Lower leg skin (tissue), 4 donors: ENCODE measurements at regions not wholly inside any gene's neighbourhood (a gene's known extent, or its start where the extent isn't known, plus 50 kb on each side); places are given as distances from the start of the nearest gene placed in this dataset.

Experiments
- DNase-seq, 2 donors: peaks; one replicate each; pipeline ENCODE4 v3.0.0-alpha.2; 2019; ENCODE audit warnings: low spot score in 2 of 2
- H3K4me3 ChIP-seq: fragments of 200-600 bp; sonication (generic); 2 replicates; pipeline ENCODE4 v1.5.1; 2017; ENCODE audit warnings: mild to moderate bottlenecking, low read depth; ENCODE audit not compliant: poor library complexity, severe bottlenecking
- POLR2A ChIP-seq, 2 donors: fragments of 450-650 bp; IDR thresholded peaks; one replicate each; pipeline ENCODE4 v1.6.1; 2016 to 2017; ENCODE audit warnings: antibody characterized with exemption in 2 of 2, mild to moderate bottlenecking in 1 of 2, moderate library complexity in 1 of 2
- WGBS, 2 donors: methylation state at CpG; one replicate each; pipeline ENCODE4 v1.1.5; 2018; 5-methylcytosine and 5-hydroxymethylcytosine counted together
- intact Hi-C: fragments of 100-400 bp; cut with DNase I; formaldehyde crosslinking; loops from one replicate; pipeline ENCODE4 v1.15.0; 2023; ENCODE audit warnings: low total_unique reads
- TF ChIP-seq, protein P1 (sequence below), 3 donors: fragments of 450-650 bp; IDR thresholded peaks; one replicate each; pipeline ENCODE4 v1.5.1; 2016; ENCODE audit warnings: antibody characterized with exemption in 3 of 3, mild to moderate bottlenecking in 3 of 3, moderate library complexity in 2 of 3

DNA sequence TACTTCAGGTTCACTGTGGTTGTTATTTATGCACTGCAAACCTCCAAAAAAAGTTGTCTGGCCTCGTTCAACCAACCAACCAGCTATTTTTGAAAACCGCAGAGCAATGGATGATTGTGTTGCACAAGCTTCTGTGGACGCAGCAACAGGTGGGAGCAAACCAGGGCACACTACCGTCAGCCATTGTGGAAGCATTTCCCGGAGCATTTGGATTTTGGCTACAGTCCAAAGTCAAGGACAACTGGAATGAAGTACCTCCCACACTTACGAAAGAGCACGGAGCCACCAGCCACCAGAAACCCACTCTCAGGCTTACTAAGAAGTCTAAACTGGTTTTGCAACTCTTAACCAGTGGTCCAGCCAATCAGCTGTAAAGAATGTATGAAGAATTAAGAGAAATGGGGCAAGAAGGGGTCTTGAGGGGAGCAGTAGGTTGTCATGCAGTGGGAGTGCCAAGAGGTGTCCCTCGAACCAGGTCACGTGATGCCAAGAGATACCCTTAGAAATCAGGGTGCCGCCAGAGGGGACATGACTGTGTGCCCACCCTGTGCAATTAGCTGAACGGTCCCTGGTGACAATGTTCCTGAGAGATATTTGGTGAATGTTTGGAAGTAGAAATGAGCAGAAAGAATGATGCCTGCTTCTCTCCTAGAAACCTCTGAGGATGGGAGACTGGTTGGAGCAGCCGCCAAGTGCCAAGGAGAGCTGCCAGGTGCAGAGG lies 68.9 kb upstream of the PCSK6 start:
- WGBS, 2 donors = 53 to 56% methylated on average over 12 of the region's 12 CpGs
- intact Hi-C loops = no loop called here
- TF ChIP-seq, protein P1, sequence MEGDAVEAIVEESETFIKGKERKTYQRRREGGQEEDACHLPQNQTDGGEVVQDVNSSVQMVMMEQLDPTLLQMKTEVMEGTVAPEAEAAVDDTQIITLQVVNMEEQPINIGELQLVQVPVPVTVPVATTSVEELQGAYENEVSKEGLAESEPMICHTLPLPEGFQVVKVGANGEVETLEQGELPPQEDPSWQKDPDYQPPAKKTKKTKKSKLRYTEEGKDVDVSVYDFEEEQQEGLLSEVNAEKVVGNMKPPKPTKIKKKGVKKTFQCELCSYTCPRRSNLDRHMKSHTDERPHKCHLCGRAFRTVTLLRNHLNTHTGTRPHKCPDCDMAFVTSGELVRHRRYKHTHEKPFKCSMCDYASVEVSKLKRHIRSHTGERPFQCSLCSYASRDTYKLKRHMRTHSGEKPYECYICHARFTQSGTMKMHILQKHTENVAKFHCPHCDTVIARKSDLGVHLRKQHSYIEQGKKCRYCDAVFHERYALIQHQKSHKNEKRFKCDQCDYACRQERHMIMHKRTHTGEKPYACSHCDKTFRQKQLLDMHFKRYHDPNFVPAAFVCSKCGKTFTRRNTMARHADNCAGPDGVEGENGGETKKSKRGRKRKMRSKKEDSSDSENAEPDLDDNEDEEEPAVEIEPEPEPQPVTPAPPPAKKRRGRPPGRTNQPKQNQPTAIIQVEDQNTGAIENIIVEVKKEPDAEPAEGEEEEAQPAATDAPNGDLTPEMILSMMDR (IDR thresholded peaks at IDR 0.05) = no peak
- TF ChIP-seq POLR2A (IDR thresholded peaks at IDR 0.05) = no peak
- peak in 1 of 2 donors; percentile 61 for DNase-seq
- H3K4me3 ChIP-seq = no peak overlapping the region

DNA sequence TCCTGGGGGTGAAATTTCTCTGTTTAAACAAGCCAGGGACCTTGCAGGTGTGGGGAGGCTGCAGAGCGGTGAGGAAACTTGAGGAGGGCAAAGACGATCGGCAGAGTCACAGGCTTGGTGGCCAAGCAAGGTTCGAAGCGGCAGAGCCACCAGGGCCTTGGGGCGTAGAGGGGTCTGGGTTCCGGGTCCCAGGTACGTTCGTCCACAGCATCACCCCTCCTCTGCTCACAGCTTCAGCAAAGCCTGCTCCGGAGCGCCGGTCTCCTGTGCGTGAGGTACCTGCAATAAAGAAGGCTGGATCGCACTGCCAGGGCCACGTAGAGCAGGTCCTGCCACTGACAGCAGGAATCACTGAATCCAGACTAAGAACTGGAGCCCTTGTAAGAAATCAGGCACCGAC lies 66.8 kb upstream of the PCSK6 start:
- peak in 1 of 2 donors; percentile 77 for DNase-seq
- WGBS, 2 donors = 89 to 92% methylated on average over 16 of the region's 16 CpGs
- TF ChIP-seq POLR2A (IDR thresholded peaks at IDR 0.05) = no peak
- TF ChIP-seq, protein P1 (IDR thresholded peaks at IDR 0.05) = no peak
- intact Hi-C loops = no loop called here
- no peak overlapping the region for H3K4me3 ChIP-seq

DNA sequence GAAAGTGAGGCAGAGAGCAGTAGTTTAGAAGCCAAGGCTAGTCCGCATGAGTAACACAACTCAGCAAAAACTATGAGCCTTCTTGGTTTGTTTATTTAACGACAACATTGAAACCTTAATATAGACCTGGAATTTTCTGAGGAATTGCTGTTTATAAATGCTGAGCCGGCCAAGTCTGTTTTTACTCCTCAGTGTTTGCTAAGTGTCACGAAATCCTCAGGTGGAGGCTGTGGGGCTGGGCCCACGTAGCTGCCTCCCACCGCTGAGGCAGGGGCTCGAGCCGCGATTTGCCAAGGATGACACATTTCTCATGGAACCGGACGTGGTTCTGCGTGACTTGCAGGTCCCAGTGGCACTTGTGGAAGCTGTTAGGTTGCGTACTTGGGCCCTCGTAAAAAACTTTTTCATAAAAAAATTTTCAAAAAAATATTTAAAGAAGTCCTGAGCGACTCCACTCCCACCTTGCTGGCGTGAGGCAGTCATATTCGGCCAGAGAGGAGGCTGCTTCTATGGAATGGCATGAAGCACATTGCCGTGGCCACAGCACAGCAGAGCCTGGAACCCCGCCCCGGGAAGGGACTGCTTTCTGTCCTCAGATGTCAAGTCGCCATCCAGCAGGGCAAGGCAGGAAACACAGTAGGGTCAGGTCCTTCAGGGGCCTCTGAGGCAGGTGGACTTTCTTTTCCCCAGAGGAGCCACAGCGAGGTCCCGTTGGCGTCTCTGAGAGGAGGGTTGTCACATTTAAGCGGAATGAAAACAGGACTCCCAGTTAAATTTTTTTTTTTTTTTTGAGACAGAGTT lies 64.8 kb upstream of the PCSK6 start:
- DNase-seq = peak in 1 of 2 donors; percentile 77
- TF ChIP-seq POLR2A (IDR thresholded peaks at IDR 0.05) = no peak
- TF ChIP-seq, protein P1 (IDR thresholded peaks at IDR 0.05) = no peak
- 91% methylated on average over 25 of the region's 25 CpGs for WGBS, 2 donors
- intact Hi-C loops = no loop called here
- H3K4me3 ChIP-seq = no peak overlapping the region

DNA sequence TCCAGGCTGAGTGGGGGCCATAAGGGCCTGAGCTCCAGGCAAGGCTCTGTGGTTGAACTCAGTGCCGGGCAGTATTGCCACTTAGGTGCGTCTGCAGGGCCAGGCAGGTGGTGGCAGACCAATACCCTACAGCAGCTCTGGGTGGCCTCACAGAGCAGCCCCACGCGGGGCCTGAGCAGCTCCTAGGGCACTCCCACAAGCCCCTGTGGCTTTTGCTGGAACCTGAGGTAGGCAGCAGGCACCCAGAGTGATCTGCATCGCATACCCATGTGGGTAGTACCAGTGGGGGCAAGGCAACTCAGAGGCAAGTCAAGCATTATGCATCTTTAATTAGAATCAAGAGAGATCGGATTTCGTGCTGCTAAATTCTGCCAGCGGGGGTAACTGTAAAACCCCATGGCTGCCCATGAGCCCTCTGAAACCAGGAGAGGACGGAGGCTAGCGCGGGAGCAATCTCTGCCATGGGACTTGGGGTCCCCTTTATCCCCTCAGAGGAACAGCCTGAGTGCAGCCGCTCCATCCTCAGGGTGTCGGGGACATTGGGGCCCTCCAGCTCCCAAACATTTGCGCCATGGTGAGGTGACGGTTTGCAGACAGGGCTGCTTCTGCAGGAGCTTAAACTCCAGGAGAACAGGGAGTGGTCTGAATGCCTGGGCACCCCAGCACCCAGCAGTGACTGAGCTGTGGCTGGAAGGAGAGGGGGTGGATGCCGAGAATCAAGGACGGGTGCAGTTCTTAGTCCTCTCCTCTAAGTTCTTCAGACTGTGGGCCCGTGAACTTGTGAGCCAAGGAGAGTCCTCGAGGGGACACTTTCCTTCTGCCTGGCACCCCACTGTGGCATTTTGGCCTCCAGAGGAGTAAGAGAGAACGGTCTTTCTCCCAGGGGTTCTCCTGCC lies 62.4 kb upstream of the PCSK6 start:
- TF ChIP-seq, protein P1 (IDR thresholded peaks at IDR 0.05) = no peak
- TF ChIP-seq POLR2A (IDR thresholded peaks at IDR 0.05) = no peak
- no peak overlapping the region for H3K4me3 ChIP-seq
- peak in 1 of 2 donors; percentile 68 for DNase-seq
- WGBS, 2 donors = 90% methylated on average over 20 of the region's 20 CpGs
- intact Hi-C loops = no loop called here

DNA sequence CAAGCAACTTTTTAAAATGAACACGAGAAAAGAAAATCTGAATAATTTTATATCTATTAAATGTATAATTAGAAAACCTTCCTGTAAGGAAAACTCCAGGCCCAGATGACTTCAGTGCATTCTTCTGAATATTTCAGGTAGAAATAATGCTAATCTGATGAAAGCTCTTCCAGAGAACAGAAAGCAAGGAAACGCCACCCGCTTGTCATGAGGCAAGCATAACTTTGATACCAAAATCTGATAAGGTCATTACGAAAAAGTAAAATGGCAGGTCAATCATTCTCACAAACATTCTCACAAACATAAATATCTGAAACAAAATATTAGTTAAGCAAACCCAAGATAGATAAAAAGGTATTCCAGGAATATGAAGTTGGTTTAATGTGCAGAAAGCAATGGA lies 60.6 kb upstream of the PCSK6 start:
- DNase-seq = no peak
- TF ChIP-seq POLR2A (IDR thresholded peaks at IDR 0.05) = no peak
- TF ChIP-seq, protein P1 (IDR thresholded peaks at IDR 0.05) = no peak
- intact Hi-C loops = no loop called here
- no peak overlapping the region for H3K4me3 ChIP-seq
- WGBS, 2 donors = 65 to 66% methylated on average over 4 of the region's 4 CpGs
